ENCODE measurements at regions not wholly inside any gene's neighbourhood (a gene's known extent, or its start where the extent isn't known, plus 50 kb on each side); places are given as distances from the start of the nearest gene placed in this dataset.
A peak's percentile ranks its signal among the peaks of the same experiment; 100 is the strongest.

GRCh38 chr15:69880571-69881301, 217.0 kb downstream of the TLE3 start:
- peaks cover 9% of the 10 kb centered on the region for H3K4me1 Mint-ChIP-seq
- no peak for DNase-seq (ENCODE audit: low read depth, low spot score)
- no peak overlapping the region for H3K4me3 Mint-ChIP-seq
- TF ChIP-seq CTCF (conservative IDR thresholded peaks at IDR 0.05): no peak
- peaks cover 52% of the 10 kb centered on the region for H3K27me3 Mint-ChIP-seq (ENCODE audit: low read depth)
- H3K9me3 Mint-ChIP-seq: peaks cover 3% of the 10 kb centered on the region
- no peak overlapping the region for H3K27ac Mint-ChIP-seq (ENCODE audit: unreplicated experiment)
- H3K36me3 Mint-ChIP-seq (ENCODE audit: low read depth): no peaks in the 10 kb centered on the region

GRCh38 chr15:69881302-69881670, 216.4 kb downstream of the TLE3 start:
- Mint-ChIP-seq H3K27me3 (ENCODE audit: low read depth) (peaks cover 55% of the 10 kb centered on the region), H3K4me3 (no peak overlapping the region), H3K4me1 (peaks cover 15% of the 10 kb centered on the region), H3K27ac (ENCODE audit: unreplicated experiment) (no peak overlapping the region), H3K9me3 (peaks cover 3% of the 10 kb centered on the region), H3K36me3 (ENCODE audit: low read depth) (no peaks in the 10 kb centered on the region)
- DNase-seq (ENCODE audit: low read depth, low spot score): no peak
- no peak for TF ChIP-seq CTCF (conservative IDR thresholded peaks at IDR 0.05)

- peaks cover 54% of the 10 kb centered on the region for H3K27me3 Mint-ChIP-seq (ENCODE audit: low read depth)
Measured at GRCh38 chr15:69881766-69882165, 216.0 kb downstream of the TLE3 start.

GRCh38 chr15:69883306-69883705, 214.4 kb downstream of the TLE3 start:
- Mint-ChIP-seq H3K27me3 (ENCODE audit: low read depth) (peaks cover 58% of the 10 kb centered on the region), H3K27ac (ENCODE audit: unreplicated experiment) (no peak overlapping the region), H3K9me3 (peaks cover 3% of the 10 kb centered on the region), H3K4me1 (peaks cover 22% of the 10 kb centered on the region), H3K36me3 (ENCODE audit: low read depth) (no peaks in the 10 kb centered on the region), H3K4me3 (no peak overlapping the region)
- no peak for TF ChIP-seq CTCF (conservative IDR thresholded peaks at IDR 0.05)
- DNase-seq (ENCODE audit: low read depth, low spot score): no peak

More at GRCh38 chr15:69881766-69882165, 216.0 kb downstream of the TLE3 start:
- Mint-ChIP-seq H3K36me3 (ENCODE audit: low read depth) (no peaks in the 10 kb centered on the region), H3K4me3 (no peak overlapping the region), H3K9me3 (peaks cover 3% of the 10 kb centered on the region), H3K27ac (ENCODE audit: unreplicated experiment) (no peak overlapping the region), H3K4me1 (peaks cover 18% of the 10 kb centered on the region)
- no peak for DNase-seq (ENCODE audit: low read depth, low spot score)
- TF ChIP-seq CTCF (conservative IDR thresholded peaks at IDR 0.05): no peak

GRCh38 chr15:69885173-69885955, 212.4 kb downstream of the TLE3 start:
- peak; percentile 29 for DNase-seq (ENCODE audit: low read depth, low spot score)
- peaks cover 3% of the 10 kb centered on the region for H3K9me3 Mint-ChIP-seq

More at GRCh38 chr15:69885173-69885955, 212.4 kb downstream of the TLE3 start:
- H3K36me3 Mint-ChIP-seq (ENCODE audit: low read depth): no peaks in the 10 kb centered on the region
- H3K27ac Mint-ChIP-seq (ENCODE audit: unreplicated experiment): peak overlapping the region; percentile 16
- peaks cover 63% of the 10 kb centered on the region for H3K27me3 Mint-ChIP-seq (ENCODE audit: low read depth)
- H3K4me3 Mint-ChIP-seq: no peak overlapping the region
- H3K4me1 Mint-ChIP-seq: peaks cover 22% of the 10 kb centered on the region
- no peak for TF ChIP-seq CTCF (conservative IDR thresholded peaks at IDR 0.05)
